ENCODE measurements at regions not wholly inside any gene's neighbourhood (a gene's known extent, or its start where the extent isn't known, plus 50 kb on each side); places are given as distances from the start of the nearest gene placed in this dataset.

DNA sequence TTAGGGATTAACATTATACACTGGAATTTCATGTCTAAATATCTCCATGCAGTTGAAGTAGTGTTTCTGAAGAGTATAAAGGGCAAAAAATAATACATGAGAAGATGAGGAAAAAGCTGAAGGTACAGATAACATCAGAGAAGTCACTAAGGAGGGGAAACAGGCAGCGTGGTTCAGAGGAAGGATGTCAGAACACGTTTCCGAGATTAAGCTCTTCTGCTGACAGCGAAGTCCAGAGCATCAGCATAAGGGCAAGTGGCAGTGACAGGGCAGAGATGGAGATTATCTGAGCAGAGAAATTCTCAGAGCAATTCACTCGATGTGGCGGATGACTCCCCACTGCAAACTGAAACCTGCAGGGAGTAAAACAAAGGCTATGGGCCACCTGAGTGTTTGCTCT is 443.2 kb upstream of the FRG1 start:
- H3K4me3 ChIP-seq = no peak overlapping the region
- DNase-seq (ENCODE audit: low read depth in 1 of 2, low spot score in 1 of 2) (no peak), ATAC-seq (no peak), FAIRE-seq (no peak)
- H3K27ac ChIP-seq = no peak overlapping the region
- POLR2A ChIA-PET = no interaction called here
- 27% methylated on average over 6 of the region's 6 CpGs for WGBS (ENCODE audit: missing lambda C conversion rate)
- no peaks in the 10 kb centered on the region for H3K9me3 ChIP-seq
- no peak overlapping the region for H3K4me2 ChIP-seq
- no peaks in the 10 kb centered on the region for H3K4me1 ChIP-seq
- CTCF ChIA-PET = no interaction called here
- no peak for TF ChIP-seq HOXB5 (CRISPR knock-in tag; IDR thresholded peaks at IDR 0.05)
- TF ChIP-seq BHLHE40 (IDR thresholded peaks at IDR 0.05; ENCODE audit: low read depth, low read length) = no peak
- no peak for TF ChIP-seq CEBPB (IDR thresholded peaks at IDR 0.05)
- TF ChIP-seq HOXB13 (CRISPR knock-in tag; IDR thresholded peaks at IDR 0.05; ENCODE audit: low read depth) = no peak
- TF ChIP-seq, protein P1, sequence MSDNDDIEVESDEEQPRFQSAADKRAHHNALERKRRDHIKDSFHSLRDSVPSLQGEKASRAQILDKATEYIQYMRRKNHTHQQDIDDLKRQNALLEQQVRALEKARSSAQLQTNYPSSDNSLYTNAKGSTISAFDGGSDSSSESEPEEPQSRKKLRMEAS (IDR thresholded peaks at IDR 0.05) = no peak
- TF ChIP-seq MAZ (IDR thresholded peaks at IDR 0.05; ENCODE audit: borderline replicate concordance, low read depth, low read length) = no peak
- no peak for TF ChIP-seq GATA3 (IDR thresholded peaks at IDR 0.05; ENCODE audit: borderline replicate concordance)
- TF ChIP-seq SMC3 (IDR thresholded peaks at IDR 0.05) = no peak
- TF ChIP-seq ESRRA (IDR thresholded peaks at IDR 0.05; ENCODE audit: borderline replicate concordance, low read length) = no peak
- TF ChIP-seq, protein P2, sequence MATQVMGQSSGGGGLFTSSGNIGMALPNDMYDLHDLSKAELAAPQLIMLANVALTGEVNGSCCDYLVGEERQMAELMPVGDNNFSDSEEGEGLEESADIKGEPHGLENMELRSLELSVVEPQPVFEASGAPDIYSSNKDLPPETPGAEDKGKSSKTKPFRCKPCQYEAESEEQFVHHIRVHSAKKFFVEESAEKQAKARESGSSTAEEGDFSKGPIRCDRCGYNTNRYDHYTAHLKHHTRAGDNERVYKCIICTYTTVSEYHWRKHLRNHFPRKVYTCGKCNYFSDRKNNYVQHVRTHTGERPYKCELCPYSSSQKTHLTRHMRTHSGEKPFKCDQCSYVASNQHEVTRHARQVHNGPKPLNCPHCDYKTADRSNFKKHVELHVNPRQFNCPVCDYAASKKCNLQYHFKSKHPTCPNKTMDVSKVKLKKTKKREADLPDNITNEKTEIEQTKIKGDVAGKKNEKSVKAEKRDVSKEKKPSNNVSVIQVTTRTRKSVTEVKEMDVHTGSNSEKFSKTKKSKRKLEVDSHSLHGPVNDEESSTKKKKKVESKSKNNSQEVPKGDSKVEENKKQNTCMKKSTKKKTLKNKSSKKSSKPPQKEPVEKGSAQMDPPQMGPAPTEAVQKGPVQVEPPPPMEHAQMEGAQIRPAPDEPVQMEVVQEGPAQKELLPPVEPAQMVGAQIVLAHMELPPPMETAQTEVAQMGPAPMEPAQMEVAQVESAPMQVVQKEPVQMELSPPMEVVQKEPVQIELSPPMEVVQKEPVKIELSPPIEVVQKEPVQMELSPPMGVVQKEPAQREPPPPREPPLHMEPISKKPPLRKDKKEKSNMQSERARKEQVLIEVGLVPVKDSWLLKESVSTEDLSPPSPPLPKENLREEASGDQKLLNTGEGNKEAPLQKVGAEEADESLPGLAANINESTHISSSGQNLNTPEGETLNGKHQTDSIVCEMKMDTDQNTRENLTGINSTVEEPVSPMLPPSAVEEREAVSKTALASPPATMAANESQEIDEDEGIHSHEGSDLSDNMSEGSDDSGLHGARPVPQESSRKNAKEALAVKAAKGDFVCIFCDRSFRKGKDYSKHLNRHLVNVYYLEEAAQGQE (IDR thresholded peaks at IDR 0.05) = no peak
- TF ChIP-seq CHD2 (IDR thresholded peaks at IDR 0.05; ENCODE audit: low read length, partially characterized antibody) = no peak
- no peak for TF ChIP-seq MYC (IDR thresholded peaks at IDR 0.05; ENCODE audit: borderline replicate concordance, low read length)
- TF ChIP-seq CTCF (IDR thresholded peaks at IDR 0.05) = no peak
- no peak for TF ChIP-seq TP53 (CRISPR knock-in tag; IDR thresholded peaks at IDR 0.05)
- TF ChIP-seq NFE2L2 (conservative IDR thresholded peaks at IDR 0.05; ENCODE audit: low read length) = no peak
- TF ChIP-seq FOXS1 (CRISPR knock-in tag; IDR thresholded peaks at IDR 0.05) = no peak
- no peak for TF ChIP-seq ZC3H11A (IDR thresholded peaks at IDR 0.05)
- no peak for TF ChIP-seq POLR2AphosphoS2 (conservative IDR thresholded peaks at IDR 0.05; ENCODE audit: low read length)

- POLR2A ChIA-PET = no interaction called here
- Histone ChIP-seq H3K9me3 (no peaks in the 10 kb centered on the region), H3K27ac (no peak overlapping the region), H3K4me2 (no peak overlapping the region), H3K4me1 (no peaks in the 10 kb centered on the region), H3K4me3 (no peak overlapping the region)
- no peak for ATAC-seq
- FAIRE-seq = no peak
- DNase-seq (ENCODE audit: low read depth in 1 of 2, low spot score in 1 of 2) = no peak
- 22% methylated on average over 9 of the region's 10 CpGs for WGBS (ENCODE audit: missing lambda C conversion rate)
- CTCF ChIA-PET = no interaction called here
- no peak for TF ChIP-seq HOXA7 (CRISPR knock-in tag; IDR thresholded peaks at IDR 0.05)
- TF ChIP-seq, protein P2 (IDR thresholded peaks at IDR 0.05) = no peak
- TF ChIP-seq MAZ (IDR thresholded peaks at IDR 0.05; ENCODE audit: borderline replicate concordance, low read depth, low read length) = no peak
- TF ChIP-seq ESRRA (IDR thresholded peaks at IDR 0.05; ENCODE audit: borderline replicate concordance, low read length) = no peak
- no peak for TF ChIP-seq RFX5 (IDR thresholded peaks at IDR 0.05)
Measured at GRCh38 chr4:189497996-189498395, 442.7 kb upstream of the FRG1 start.

Measured in A549 (cell line).